GM21526 (cell line): ENCODE measurements at regions not wholly inside any gene's neighbourhood (a gene's known extent, or its start where the extent isn't known, plus 50 kb on each side); places are given as distances from the start of the nearest gene placed in this dataset.
"Not testable (repeated sequence)": the region's sequence is repeated elsewhere in the genome, so short reads cannot be mapped to it uniquely, and the experiment has no call there.

Experiments used
- ATAC-seq: cut with Tn5 transposase; IDR thresholded peaks from one replicate; pipeline ENCODE4 v1.9.1; 2021; ENCODE audit warnings: moderate library complexity; ENCODE audit not compliant: unreplicated experiment, low FRiP score

- ATAC-seq, result no peak
These were observed 462.2 kb downstream of the ZPLD1 start for GRCh38 chr3:102896851-102897621.

DNA sequence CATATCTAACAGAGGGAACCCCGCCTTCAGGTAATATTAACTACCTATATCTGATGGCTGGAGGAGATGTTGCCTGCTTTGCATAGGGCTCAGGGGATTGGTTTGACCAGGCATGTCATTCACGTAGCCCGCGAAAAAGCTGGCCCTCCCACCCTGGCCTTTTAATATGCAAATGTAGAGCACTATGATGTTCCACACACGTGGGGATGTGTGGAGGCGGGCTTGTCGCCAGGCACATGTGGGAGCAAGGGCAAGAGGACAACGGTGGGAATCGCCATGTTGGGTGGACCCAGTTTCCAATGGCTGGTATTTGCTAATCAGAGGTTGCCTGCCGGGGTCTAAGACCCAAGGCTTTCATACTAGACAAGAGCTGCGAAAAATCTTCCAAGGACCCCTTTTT lies 469.8 kb downstream of the ZPLD1 start:
- ATAC-seq, result no peak

DNA sequence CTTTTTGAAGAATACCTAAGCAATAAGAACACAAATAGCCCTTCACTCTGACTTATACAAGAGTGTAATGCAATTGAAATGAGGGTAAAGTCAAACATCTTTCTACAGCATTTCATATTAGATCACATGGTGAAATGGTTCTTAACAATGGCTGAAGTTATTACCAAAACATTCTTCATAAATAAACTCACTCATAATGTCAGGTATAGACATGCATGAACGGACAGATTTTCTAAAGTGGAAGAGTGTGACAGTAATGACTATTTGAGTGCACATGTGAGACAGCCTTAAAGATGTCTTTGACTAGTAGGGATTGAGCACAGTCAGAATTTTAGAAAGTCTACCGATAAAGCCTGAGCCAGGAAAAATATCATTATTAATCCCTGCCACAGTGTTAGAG lies 471.0 kb downstream of the ZPLD1 start:
- ATAC-seq, result no peak

GRCh38 chr3:102906818-102907217 lies 472.0 kb downstream of the ZPLD1 start:
- ATAC-seq, result no peak

DNA sequence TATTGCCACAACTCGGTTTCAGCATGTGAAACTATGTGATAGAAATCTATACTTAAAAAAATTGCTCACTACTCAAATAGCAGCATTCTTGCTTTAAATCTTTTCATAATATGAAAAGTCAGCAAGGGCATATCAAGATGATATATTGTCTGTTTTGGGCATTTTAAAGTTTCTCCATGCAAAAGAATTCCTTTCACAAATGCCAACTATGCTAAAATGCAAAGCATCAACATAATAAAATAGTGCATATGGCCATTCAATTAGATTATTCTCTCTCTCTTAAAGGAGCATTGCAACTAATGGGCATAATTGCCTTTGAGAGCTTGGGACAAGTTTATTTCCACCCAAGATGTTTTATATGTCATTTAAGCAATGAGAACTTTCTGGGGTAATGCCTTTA lies 475.1 kb downstream of the ZPLD1 start:
- ATAC-seq, result no peak

- ATAC-seq, result no peak
These were observed 481.7 kb downstream of the ZPLD1 start for GRCh38 chr3:102916532-102916931.

DNA sequence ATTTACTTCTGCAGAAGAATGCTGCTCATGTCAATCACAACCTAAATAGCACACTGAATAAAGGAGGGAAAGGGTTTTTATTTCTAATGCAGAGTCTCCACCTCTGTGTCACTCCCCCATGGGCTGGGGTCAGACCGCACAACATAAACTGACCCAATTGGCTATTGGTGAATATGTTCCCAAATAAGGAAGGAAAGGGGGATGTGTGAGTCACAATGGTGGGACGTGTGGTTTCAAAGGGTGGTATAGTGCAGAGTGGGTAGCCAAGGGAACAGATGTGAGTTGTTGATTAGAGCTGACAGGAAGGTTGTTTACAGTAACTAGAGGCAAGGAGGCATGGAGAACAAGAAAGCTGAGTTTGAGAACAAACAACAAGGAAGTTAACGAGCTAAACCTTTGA lies 491.8 kb downstream of the ZPLD1 start:
- ATAC-seq, result no peak

DNA sequence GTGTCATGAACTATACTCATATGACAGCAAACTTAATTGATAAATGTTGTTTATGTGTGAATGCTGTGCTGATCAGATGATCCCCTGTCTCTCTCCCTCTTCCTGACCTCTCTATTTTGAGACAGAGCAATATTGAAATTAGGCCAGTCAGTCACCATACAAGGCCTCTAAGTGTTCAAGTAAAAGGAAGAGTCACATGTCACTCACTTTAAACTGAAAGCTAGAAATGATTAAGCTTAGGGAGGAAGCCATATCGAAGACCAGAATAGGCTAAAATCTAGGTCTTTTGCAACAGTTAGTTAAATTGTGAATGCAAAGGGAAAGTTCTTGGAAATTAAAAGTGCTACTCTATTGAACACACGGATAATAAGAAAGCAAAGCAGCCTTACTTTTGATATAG lies 498.6 kb downstream of the ZPLD1 start:
- no peak for ATAC-seq

- ATAC-seq, result no peak
These were observed 501.8 kb downstream of the ZPLD1 start for GRCh38 chr3:102936511-102937045.

DNA sequence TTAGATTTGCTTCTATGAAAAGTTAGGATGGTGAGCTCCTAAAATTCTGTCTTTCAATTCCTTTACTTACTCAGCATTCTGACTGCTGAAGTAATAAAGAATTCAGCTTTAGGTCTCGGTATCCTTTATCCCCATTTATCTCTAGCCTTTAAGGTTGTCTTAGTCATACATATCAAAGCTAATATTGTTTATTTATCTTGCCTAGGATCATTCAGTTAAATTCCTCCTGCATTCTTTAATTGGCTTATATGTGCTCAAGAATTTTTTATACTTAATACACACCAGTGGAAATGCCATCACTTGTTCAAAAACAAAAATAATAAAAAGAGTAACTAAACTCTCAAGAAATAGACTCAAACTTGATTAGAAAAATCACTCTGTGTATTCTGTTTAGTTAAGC lies 507.0 kb downstream of the ZPLD1 start:
- ATAC-seq, result no peak

DNA sequence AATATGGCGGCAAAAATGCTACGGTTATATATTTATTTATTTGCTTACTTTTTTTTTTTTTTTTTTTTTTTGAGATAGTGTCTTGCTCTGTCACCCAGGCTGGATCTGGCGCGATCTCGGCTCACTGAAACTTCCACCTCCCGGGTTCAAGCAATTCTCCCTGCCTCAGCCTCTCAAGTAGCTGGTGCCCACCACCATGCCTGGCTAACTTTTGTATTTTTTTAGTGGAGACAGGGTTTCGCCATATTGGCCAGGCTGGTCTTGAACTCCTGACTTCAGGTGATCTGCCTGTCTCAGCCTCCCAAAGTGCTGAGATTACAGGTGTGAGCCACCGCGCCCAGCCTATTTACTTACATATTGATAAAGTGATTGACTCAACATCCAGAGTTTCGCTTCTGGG lies 511.6 kb downstream of the ZPLD1 start:
- ATAC-seq, result not testable (repeated sequence)

- ATAC-seq, result no peak
These were observed 537.5 kb downstream of the ZPLD1 start for GRCh38 chr3:102972350-102972749.

GRCh38 chr3:102974333-102974732 lies 539.5 kb downstream of the ZPLD1 start:
- ATAC-seq, result no peak

- no peak for ATAC-seq
These were observed 544.4 kb downstream of the ZPLD1 start for GRCh38 chr3:102979191-102979590.

GRCh38 chr3:102979682-102980354 lies 545.0 kb downstream of the ZPLD1 start:
- ATAC-seq, result no peak

- no peak for ATAC-seq
These were observed 545.5 kb downstream of the ZPLD1 start for GRCh38 chr3:102980355-102980696.

DNA sequence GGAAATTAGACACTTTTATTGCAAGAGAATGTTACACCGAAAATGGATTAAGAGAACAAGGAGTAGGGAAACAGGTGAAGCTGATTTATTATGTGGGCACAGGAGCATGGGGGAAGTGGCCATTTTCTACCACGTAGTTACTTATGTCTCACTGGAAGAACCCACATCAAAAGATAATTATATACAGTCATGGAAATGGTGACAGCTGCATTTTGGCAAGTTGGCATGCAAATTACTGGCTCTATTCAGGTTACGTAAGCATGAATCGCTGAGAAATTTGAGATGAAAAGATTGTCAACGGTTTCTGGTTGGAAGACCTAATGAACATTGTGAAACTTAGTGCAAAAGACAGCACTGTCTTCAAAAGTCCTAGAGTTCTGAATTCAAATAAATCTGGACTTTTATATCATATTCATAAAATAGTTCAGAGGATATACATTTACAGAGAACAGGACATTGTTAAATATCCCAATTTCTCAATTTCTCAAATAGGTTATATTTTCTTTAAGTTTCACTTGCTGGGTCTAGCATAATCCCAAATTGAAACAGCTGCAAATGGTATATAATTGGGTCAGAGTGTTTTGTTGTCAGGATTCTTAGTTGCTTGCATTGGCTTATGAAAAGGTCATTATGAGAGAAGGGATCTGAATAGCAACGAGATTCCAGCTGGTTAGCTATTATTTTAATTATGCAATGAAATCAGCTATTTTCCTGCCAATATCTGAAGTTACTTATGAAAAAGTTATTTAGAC lies 567.8 kb downstream of the ZPLD1 start:
- no peak for ATAC-seq

DNA sequence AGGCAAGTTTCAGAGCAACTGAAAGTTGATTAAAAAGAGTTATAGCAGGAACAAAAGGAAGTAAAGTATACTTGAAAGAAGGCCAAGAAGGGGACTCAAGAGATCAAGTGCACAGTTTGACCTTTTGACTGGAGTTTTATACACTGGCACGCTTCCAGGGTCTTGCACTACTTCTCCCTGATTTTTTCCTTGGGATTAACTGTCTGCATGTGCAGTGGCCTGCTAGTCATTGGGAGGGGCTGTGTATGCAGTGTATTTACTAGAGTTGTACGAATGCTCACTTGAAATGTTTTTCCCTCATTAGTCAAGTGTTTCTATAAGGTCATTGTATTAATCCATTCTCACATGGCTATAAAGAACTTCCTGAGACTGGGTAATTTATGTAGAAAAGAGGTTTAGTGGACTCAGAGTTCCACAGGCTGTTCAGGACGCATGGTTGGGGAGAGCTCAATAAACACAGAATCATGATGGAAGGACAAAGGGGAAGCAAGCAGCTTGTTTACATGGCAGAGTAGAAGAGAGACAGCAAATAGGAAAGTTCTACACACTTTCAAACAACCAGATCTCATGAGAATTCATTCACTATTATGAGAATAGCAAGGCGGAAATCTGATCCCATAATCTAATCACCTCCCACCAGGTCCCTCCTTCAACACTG lies 571.8 kb downstream of the ZPLD1 start:
- ATAC-seq, result no peak

DNA sequence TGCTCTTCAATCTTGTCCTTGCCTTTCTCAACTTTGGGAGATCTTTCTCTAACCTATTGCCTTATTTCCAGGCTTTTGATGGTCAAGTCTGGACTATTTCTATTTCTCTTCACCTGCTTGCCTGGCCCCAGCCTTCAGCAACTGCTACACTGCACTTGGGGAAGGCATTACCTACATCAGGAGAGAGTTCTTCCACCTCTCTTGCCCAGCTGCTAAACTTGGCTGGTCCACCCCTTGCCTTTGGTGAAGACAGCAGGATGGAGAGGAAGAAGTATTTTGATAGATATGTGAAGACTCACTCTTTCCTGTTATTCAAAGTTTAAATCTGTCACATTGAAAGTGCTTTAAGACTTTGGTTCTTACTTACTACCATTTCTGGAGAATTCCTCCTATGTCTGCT lies 574.8 kb downstream of the ZPLD1 start:
- ATAC-seq, result no peak

DNA sequence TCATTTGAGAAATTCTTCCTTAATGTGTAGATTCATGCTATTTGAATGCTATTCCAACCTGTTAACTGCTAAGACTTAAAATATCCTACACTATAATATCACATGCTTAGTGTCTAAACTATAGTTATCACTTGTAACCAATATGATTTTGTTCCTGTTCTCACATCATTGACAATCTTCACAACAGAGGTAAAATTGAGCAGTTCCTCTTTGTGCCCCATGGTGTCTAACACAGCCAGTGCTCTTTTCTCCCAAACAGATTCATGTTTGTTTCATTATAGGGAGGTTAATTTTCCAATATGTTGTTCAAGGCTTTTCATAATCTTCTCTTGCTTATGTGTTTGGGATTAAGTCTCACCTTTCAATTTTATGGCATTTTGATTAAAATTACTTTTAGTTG lies 591.1 kb downstream of the ZPLD1 start:
- ATAC-seq, result no peak

DNA sequence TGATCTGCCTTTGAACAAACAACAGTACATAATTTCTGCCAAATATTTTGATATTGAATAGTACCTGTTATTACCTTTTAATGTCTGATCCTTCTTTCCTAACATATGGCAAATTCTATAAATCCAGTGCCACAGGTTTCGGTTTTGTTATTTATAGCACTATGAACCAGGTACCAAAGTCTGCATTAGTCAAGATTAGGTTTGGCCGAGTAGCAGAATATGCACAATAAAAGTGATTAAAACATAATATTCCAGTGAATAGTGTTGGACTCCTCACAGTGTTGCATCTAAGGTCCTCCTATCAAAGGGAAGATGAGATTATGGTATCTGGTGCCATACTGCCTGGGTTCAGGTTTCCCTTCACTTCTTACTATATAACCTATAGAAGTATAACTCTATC lies 599.0 kb downstream of the ZPLD1 start:
- ATAC-seq, result no peak
